CMK (cell line): ENCODE measurements at regions not wholly inside any gene's neighbourhood (a gene's known extent, or its start where the extent isn't known, plus 50 kb on each side); places are given as distances from the start of the nearest gene placed in this dataset.
"Not testable (repeated sequence)": the region's sequence is repeated elsewhere in the genome, so short reads cannot be mapped to it uniquely, and the experiment has no call there.

Source experiments
- DNase-seq: peaks from one replicate; pipeline ENCODE4 v3.0.0-alpha.2; 2010; ENCODE audit warnings: low read depth

DNA sequence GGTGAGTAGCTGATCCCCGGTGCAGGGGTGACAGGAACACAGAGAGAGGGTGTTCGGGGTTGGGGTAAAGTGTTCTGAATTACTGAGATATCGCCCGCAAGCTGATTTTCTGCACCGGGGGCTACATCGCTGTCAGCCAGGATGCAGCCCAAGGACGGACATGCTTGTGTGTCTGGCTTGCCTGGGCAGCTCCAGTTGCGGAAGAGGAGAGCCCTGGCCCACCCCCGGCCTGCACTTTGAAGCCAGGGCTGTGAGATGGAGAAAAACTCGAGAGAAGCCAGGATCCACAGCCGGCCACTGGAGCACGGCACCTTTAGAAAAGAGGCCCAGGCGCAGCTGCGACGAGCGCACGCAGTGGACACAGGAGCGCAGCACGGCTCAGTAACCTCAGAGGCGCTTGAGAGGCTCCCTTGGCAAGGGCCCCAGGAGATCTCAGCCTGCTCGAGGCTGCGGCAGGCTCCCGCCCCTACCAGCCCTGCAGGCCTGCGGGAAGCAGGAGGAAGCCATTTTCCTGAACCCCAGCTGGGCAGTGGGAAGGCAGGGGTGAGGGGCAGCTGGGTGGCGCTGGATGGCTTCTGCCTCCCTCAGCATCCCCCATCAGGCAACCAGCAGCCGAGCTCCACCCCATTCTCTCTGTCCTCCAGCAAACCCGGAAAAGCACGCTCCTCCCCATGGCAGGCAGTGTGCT lies 59.2 kb downstream of the C9orf50 start:
- no peak for DNase-seq

GRCh38 chr9:129560881-129561306 lies 60.0 kb downstream of the C9orf50 start:
- no peak for DNase-seq

DNA sequence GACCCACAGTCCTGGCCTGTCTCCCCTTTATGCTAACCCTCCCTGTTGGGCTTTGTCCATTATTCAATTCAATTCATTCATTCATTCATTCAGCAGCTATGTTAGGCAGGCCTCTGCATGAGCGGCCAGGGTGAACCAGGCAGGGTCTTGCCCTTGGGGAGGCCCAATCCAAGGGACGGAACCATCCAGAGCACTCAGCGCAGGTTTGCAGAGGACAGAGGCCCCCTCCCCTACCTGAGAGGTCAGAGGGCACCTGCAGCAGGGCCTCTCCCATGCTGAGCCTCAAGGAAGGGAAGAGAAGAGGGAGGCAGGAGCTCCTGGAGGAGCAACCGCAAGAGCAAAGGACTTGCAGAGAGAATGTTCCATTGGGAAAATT lies 61.4 kb downstream of the C9orf50 start:
- no peak for DNase-seq

DNA sequence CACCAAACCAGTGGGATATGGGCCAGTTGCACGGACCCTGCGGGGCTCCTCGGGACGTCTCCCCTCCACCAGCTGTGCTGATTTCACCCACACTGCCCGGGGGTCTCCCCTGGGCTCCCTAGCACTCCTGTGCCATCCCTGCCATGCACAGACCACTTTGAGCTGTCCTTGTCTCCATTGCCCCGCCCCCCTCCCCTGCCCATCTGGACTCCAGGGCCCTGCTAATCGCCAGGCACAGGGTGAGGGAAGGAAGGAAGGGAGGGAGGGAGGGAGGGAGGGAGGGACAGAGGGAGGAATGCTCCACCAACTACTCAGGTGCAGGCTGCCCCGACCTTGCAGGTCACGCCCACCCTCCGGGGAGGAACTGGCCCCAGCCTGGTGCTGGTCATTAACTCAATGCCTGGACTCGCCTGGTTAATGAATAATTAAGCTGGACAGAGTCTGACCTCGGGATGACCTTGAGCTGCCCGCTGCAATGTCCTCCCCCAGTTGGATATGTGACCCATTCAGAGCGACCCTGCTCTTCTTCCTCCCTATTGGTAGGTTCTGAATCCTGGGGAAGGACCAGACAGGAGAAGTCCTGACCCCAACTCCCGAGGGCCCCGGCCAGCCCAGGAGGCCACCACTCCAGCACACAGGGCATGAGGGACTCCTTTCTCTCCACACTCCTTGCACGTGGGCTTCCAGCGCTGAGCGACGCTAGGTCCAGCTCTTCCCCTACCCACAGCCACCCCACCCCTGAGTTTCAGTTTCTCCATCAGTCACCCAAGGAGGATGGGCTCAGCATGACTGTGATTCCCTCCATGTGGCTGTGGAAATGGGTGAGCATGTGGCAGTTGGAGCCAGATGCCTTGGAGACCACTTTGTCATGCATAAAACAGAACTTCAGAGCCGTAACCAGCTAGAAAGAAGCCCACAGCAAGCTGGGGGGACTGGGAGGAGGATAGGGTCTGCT lies 62.1 kb downstream of the C9orf50 start:
- no peak for DNase-seq

- DNase-seq: no peak
These were observed 62.8 kb downstream of the C9orf50 start for GRCh38 chr9:129558063-129558550.

DNA sequence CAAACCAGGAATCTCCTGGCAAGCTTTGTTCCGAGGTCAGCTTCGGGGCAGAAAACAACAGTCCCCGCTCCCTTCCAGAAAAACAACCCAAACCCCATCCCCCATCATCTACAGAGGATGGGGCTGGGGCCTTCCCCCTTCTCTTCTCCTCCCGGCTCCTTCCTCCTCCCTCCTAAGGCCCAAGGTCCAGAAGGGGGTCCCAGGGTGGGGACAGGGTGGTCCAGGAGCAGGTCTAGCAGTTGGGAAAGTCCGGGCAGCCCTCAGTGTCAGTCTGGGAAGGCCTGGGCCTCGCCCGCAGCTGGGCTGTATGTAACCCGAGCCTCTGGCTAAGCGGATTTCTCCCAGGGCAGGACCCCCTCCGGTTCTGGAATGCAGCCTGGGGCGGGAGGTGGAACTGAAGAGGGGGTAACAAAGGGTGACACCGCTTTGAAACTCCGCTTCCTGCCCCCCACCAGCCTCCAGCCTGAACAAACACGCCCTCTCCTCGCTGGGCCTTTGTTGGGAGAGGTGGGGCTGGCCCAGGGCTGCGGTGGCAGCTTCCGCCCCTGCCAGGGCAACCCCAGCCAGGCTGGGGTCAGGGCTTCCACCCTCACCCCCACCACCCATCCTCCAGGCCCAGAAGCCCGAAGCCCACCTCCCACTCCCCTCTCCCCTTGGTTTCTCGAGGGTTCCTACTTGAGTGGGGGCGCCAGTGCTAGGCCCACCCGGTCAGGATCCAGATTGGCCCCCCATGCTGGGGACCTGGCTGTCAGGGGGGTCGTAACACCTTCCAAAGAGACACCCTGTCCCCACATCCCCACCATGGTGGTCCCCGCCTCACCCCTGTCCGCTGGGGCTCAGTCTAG lies 63.5 kb downstream of the C9orf50 start:
- no peak for DNase-seq

GRCh38 chr9:129556491-129557191 lies 64.3 kb downstream of the C9orf50 start:
- DNase-seq: no peak

GRCh38 chr9:129555512-129556215 lies 65.2 kb downstream of the C9orf50 start:
- DNase-seq: no peak

DNA sequence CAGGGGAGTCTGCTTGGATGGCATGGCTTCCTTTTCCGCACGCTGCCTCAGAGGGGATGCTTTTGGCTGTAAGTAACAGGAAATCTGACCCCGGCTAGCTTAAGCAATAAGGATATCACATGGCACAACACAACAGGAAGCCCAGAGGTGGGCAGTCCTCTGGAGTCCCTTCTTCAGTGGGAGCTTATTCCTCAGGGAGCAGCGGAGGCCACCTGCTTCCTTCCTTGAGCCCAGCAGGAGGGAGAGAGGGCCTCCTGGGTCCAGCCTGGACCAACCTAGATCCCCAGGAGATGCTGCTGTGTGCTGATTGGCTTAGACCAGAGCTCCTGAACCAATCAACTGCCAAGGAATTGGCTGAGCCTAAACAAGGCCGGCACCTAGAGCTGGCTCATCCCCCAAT lies 66.3 kb downstream of the C9orf50 start:
- no peak for DNase-seq

GRCh38 chr9:129553277-129553676 lies 67.6 kb downstream of the C9orf50 start:
- no peak for DNase-seq

GRCh38 chr9:129552064-129552463 lies 68.8 kb downstream of the C9orf50 start:
- DNase-seq: no peak

DNA sequence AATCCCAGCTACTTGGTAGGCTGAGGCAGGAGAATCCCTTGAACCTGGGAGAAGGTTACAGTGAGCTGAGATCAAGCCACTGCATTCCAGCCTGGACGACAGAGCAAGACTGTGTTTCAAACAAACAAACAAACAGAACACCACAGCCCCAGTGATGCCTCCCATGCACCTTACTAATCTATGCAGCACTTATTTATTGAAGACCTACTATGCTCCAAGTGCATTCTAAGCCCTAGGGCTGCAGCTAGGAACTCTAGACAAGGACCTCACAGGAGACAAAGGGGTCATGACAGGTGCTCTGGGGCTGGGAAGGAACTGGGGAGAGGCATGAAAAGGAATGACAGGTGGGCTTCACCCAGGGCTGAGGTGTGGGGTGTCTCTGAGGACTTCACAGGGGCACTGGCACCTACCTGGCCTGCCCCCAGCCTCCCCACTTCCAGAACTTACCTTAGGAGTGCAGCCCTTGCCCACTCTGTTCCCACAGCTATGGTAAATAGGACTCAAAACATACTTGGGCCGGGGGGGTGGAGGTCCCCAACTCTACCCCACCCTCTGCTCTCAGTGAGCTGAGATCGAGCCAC lies 69.4 kb downstream of the C9orf50 start:
- DNase-seq: no peak

- DNase-seq: not testable (repeated sequence)
These were observed 69.9 kb downstream of the C9orf50 start for GRCh38 chr9:129550977-129551376.

DNA sequence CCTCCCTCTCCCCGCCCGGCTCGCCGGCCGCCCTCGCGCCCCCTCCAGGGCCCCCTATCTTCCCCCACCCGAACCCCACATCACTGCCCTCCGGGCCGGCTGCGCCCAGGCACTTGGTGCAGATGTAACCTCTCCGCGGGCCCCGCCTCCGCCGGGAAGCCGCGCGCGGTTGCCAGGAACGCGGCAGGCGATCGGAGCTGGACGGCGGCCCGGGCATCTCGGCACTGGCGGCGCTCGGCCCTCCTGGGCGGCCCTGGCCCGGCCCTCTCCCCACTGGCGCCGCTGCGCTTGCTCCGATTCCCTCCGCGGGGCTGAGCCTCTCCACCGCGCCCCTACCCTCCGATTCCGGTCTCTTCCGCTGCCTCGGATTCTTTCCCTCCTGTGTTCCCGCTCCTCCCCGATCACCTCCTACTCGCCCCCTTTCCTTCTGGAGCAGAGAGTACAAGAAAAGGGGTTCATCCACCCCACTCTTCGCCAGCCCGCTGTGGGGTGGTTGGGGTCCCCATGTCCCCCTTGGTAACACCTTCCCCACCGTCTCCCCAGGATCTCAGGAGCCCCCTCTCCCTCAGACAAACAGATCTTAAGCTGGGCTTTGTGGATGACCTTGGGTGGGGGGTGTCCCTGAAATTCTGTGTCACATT lies 70.6 kb downstream of the C9orf50 start:
- no peak for DNase-seq

DNA sequence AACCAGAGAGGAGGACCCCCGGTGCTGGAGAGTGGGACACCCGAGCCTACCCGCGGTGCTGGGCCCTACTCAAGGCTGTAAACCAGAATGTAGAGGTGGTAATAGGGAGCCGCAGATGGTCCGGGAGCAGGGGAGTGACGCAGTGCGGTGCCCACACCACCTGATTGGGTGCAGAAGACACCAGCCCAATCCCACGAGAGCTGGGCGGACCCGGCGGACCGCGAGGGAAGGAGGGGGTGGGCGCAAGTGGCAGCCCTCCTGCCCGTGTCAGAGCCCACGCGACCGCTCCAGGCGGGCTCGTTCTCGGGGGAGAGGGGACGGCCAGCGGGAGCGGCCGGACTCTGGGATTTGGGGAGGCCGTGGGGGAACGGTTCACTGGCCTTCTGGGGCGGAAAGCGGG lies 71.2 kb downstream of the C9orf50 start:
- DNase-seq: no peak

GRCh38 chr9:129549139-129549538 lies 71.8 kb downstream of the C9orf50 start:
- DNase-seq: no peak

DNA sequence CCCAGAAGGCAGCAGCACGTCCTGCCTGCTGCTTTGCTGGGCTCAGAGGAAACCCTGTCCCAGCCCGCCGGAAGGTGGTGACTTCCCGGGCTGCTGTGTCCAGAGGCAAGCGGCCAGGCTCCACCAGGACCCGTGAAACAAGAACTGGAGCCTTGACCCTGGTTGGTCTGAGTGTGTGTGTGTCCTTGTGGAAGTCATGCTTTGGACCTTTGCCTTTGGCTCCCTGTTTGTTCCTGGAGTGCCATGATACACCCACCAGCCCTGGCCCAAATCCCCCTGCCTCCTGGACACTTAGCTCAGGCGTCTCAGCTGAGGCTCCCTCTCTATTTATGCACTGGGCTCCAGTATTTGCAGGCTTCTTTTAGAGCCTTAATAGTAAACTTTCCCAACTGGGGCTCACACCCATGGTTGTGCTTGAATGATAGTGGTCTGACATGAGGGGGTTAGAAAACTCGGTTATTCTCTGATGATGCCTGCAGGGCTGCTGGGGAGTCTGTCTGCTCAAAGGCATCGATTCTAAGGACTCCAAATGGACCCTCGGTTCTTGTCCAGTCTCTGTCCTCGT lies 72.2 kb downstream of the C9orf50 start:
- DNase-seq: no peak

- no peak for DNase-seq
These were observed 72.9 kb downstream of the C9orf50 start for GRCh38 chr9:129547869-129548570.

DNA sequence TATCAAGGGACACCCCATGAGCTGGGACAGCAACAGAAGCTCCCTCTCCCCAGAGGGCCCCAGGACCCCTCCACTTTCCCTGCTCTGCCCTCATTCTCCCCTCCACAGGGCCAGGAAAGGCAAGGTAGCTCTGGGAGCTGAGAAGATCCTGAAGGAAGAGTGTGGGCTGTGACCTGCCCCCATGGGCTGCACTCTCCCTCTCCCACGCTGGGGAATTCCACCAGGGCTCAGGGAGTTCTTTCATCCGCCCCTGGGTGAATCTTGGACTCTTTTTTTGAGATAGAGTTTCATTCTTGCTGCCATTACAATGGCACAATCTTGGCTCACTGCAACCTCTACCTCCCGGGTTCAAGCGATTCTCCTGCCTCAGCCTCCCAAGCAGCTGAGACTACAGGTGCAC lies 73.8 kb downstream of the C9orf50 start:
- no peak for DNase-seq
